NCI-H526 (cell line): ENCODE measurements at regions not wholly inside any gene's neighbourhood (a gene's known extent, or its start where the extent isn't known, plus 50 kb on each side); places are given as distances from the start of the nearest gene placed in this dataset.

ENCODE experiments used
- DNase-seq, 2 experiments: peaks; one replicate each; lab custom pipeline; 2025; lab: John Stamatoyannopoulos, UW

DNA sequence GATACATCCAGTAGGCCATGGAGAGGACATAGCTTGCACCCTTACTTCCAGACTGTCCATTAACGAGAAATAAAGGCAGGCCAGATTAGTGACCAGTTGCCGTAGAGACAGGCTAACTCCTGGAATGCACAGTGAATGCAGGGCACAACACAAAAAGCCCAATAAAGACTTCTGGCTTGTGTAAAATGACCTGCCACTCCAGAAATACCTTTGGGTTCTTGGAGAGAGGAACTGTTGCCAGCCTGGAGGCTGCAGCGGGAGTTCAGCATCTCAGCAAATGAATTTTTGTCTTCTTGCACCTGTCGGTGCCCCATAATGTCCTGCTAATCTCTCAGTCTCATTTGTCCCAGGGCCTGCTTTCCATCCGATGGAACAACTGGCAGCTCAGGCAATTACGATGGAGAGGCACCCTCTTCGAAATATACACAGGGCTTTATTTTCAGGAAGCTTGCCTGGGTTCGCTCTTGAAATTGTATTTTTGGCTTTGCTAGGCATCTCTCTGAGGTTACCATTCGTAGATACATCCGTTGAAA is 538.8 kb upstream of the ZNF462 start:
- no peak for DNase-seq

DNA sequence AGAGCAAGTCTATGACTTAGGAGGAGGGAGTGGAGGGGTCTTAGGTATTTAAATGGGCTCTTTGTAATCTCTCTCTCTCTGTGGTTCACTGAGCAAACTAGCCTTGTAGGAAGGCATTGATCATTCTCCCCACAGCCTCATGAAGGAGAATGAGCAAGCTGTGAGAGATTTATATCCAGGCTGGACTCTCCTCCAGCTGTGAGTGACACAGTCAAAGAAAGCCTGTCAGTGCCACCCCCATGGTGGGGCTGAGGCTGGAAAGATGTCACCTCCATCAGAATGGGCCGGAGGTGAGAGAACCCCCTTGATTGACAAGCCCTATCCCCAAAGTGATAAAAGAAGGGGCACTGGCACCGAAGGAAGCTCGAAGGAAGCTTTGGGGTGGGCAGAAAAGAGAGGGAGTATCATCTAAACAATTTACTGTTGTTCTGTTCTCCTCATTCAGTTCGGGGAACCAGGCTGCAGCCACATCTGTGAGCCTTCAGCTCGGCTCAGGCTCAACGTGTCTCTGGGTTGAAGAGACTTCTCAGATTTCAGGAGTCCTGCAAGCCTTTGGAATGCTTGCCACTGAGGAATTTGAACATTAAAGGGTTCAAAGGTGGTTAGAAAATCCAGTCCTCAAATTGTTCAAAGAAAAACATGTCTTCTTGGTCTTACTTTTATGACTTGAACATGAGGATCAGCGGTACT is 538.2 kb upstream of the ZNF462 start:
- DNase-seq: no peak

DNA sequence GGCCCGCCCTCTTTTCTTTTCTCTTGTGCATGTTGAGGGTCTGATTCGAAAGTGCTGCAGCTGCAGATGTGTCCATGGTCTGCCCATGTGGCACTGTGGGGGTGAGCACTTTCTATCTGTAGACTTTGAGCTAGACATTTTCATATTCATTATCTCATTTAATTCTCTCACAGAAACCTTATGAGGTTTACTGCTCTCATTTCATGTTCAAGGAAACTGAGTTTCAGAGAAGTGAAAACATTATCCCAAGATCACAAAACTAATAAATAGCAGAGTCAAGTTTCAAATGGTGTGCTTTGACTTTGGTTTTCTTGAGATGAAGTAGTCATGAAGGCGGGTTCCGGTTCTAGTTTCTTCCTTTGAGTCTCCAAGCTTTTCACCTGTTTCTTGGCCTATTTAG is 536.5 kb upstream of the ZNF462 start:
- no peak for DNase-seq

DNA sequence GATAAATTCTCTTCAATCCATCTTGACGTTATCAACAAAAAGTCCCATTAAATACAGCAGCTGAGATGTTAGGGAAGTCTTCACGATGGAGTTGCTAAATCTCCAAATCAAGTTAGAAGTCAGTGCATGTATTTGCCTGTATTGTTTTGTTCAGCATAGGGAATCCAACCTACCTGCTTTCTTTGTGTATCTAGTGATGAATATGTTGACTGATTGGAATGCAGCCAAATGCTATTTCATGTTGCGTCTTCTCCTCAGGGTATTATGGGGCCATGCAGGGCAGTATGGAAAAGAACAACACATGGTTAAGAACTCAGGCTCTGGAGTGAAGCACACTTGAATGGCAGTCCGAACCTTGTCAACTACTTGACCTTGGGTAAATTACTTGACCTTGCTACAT is 529.5 kb upstream of the ZNF462 start:
- peak in 1 of 2 experiments; percentile 0 for DNase-seq

DNA sequence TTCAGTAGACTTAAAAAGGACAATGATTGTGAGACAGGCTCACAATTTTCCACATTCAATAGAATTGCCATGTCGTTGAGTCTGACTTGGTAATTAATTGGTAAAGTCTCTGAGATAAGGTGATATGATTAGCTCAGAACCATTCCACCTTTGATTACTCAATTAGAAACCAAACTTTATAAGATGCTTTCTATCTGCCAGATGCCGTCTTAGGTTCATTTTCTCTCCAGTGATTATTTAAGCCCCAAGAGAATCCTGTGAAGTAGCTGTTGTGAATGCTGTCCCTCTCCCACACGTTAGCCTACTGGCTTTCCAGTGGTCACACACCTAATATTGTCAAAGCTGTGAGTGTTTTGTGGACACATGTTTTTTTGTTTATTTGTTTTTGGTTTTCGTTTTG is 528.9 kb upstream of the ZNF462 start:
- DNase-seq: no peak

DNA sequence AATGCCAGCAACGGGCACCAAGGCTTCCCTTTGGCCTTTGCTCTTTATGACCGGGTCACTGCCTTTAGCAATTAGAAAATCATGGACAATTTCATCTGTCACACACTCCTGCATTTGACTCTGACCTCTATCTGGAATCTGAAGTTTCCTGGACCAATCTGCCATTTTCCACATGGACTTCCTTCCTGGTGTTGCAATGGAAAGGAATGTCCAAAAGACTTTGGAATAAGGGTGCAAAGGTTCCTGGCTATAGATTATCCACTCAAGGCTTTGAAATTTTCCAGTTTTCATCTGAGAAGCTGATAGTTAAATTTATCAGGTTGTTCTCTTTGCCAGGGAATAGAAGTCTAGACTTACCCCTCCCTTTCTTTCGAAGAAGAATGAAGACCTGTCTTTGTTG is 523.1 kb upstream of the ZNF462 start:
- no peak for DNase-seq

DNA sequence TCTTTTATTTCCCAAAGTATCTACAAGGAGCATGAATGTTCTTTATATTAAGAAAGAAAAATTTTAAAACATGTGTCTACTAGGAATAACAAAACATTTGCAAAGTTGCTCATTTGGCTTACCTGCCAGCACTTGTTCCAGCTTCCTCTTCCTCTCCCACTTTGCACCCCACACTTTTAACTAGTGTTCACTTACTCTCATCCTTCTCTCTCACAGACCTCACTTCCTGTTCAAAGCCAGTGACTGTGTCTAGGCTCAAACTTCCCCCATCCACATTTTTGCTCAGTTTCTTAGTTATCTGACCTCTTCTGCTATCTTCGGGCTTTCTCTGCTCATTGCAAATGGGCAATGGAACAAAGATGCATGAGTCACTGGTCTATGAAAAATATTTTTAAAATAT is 512.2 kb upstream of the ZNF462 start:
- no peak for DNase-seq

DNA sequence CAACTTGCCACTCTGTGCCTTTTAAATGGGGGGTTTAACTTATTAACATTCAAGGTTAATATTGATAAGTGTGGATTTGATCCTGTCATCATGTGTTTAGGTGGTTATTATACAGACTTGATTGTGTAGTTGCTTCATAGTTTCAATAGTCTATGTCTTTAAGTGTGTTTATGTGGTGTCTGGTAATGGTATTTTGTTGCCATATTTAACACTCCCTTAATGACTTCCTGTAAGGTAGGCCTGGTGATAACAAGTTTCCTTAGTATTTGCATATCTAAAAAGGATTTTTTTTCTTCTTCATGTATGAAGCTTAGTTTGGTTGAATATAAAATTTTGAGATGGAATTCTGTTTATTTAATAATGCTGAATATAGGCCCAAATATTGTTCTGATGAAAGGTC is 506.0 kb upstream of the ZNF462 start:
- no peak for DNase-seq

DNA sequence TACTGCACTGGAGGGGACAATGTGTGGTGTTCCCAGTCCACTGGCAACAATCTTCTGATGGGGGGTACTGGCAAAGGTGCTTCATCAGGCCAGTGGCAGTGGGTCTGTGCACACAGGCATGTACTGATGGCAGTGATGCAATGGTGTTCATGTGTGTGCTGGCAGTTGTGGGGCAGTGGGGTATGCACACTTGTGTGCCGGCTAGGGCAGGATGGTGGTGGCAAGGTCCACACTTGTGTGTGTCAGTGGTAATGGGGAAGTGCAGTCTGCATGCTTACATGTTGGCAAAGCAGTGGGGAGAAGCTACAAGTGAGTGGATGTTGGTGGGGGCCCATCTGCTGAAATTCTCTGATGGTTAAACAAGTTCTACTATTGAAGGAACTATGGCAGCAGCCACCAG is 504.6 kb upstream of the ZNF462 start:
- no peak for DNase-seq

DNA sequence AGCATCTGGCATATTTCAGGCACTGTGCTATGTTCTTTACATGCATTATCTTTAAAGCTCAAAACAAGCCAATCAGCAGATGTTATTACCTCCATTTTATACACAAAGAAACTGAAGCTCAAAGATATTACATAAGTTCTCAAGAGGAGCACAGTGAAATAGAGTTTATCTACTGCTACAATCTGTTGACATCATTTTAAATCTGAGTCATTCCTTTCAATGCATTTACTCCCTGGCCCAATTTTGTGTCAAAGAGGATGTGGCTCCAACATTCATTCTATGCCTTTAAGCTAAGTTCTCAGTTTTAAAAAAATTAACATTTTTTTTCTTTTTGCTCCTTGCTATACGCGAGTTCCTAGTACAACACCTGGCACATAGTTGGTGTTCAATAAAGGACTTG is 486.3 kb upstream of the ZNF462 start:
- DNase-seq: no peak

DNA sequence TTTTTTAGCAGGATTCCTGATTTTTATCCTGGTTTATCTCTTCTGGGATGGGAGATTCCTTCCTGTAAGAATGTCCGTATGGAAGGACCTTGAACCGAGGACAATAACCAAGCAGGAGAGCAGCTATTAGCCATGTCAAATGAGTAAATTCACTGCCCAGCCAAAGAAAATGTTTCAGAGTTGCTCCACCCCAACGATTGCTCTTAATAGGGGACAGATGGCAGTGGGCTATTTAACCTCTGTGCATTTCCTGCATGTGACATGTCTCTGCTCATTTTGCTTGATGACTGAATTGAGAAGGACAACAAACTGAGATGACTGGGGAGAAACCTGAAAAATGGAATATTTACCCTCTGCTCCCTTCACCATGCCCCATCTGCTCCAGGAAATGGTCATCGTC is 479.9 kb upstream of the ZNF462 start:
- no peak for DNase-seq

DNA sequence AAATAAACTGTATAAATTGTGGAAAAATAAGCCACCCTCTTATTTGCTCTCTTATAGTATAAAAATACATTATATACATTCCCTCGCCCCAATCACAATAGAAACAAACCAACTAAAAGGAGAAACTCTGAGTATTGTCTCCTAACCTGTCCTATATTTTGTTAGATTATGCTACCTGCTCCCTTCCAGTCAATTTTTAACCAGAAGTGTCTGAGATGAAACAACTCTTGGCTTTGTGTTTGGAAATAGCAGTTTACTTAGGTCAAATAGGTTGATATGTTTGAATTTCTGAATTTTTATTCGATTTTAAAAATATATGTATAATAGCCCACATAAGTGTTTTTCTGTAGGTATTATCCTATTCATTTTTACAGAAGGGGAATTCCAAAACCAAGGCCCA is 475.0 kb upstream of the ZNF462 start:
- no peak for DNase-seq

DNA sequence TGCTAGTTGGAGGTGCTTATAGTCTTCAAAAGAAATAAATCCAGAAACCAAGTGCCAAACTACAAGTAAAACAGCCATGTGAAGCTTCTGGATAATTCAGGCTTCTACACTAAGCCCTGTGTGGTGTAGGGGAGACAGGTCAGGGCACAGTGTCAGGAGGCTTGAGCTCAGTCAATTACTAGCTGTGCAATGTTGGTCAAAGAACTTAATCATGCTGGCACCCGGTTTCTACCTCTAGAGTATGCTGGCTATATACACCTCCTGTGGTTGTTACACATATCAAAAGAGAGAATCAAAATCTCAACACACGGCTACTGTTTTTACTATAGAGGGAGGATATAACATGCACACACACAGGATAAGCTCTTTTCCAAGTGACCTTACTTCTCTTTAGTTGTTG is 469.7 kb upstream of the ZNF462 start:
- no peak for DNase-seq

DNA sequence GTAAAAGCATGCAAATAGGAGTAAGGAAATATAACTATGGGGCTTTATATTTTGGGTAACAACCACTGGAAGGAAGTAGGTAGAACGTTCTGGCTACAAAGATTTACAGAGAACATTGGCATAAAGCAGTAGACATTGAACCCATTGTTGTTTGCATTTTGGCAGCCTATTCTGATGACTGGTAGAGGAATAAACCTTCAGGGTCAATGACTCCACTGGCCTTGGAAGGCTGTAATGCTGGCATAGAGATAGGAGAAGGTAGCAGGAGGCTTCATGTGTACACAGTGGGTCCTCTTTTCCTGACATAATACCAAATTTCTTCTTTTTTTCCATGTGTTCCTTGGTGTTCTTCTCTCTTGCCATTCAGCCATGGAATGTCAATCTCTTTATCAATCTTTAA is 462.8 kb upstream of the ZNF462 start:
- DNase-seq: no peak

DNA sequence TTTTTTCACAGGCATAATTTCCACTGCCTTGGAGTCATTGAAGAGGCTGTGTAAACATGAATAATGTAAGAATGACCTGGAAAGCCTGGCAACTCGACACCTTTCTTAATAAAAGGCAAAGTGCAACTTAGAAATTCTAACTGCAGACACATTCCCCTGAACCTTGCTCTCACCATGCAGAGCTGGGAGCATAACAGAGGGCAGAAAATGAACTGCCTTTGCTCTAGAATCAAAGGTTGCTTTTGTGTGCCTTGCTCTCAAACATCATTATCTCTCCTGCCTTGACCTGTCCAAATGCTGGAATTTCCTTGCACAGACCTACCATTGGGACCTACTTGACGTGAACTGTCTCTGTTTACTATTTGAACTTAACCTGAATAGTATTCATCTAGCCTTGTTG is 462.0 kb upstream of the ZNF462 start:
- DNase-seq: no peak

DNA sequence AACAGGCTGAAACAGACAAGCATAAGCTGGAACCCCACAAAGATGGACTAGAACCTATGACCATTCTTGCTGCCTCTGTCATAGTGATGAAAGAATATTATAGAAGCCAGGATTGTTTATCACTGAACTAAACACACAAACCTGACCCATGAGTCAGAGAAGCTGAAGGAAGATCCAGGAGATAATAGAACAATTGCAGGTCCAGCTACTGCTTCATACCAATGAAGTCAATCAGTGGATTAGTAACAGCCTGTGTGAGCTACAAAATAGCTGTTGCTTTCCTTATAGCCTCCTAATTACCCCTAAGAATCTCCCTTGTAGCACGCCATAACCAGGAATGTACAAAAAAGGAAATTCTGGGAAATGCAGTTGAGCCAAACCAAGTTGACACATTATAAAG is 459.9 kb upstream of the ZNF462 start:
- no peak for DNase-seq

DNA sequence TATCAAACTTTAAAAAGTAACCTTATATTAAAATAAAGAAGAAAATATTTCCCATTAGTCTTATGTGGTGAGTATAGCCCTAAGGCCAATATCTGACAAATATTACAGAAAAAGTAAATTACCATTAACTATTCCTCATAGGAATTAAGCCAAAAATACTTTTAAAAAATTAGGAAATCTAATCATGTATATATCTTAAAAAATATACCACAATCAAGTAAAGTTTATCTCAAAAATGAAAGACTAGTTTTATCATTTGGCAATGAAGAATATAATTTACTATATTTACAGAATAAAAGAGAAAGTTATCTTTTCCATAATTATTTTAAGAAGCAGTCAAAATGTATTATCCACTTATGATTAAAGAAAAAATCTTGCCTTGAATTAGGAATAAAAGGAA is 458.8 kb upstream of the ZNF462 start:
- no peak for DNase-seq

DNA sequence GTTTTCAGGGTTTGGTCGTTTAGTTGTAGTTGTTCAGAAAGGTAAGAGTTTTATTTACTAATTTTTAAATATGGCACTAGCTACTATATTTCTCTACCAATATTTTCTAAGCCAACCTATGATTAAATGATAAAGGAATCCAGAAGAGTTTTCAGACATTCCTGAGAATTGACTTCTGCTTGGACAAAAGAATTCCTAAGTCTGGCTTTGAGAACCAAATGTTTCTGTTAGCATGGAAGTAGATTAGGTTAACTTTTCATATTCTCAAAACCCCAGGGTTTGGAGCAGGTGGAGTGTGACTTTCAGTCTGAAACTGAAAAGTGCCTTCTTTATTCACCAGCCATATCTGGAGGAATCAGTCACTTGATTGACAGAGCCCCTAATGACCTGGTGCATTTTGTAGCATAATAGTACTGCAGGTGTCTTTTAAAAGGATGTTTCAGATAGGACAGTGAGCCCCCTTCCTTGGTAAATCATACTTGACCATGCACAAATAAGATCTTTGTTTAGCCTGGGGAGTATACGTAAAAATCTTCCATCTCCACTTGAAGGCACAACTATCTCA is 457.0 kb upstream of the ZNF462 start:
- no peak for DNase-seq

DNA sequence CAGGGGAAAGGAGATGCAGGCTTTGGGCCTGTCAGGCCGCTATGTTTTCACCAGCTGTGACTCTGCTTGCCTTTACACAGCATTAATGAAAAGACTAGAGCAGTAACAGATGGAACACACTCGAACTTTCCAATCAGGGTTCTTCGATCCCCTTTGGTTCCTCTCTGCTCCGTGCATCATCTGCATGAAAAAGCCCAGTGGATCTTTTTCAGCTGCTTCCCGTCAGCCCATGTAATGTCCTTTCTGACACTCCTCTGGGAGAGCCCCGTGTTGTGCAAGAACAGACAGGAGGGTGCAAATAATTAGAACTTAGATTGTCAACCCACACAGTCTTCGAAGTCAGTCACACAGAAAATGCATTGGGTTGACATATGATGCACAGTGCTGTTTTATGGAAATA is 448.9 kb upstream of the ZNF462 start:
- no peak for DNase-seq

DNA sequence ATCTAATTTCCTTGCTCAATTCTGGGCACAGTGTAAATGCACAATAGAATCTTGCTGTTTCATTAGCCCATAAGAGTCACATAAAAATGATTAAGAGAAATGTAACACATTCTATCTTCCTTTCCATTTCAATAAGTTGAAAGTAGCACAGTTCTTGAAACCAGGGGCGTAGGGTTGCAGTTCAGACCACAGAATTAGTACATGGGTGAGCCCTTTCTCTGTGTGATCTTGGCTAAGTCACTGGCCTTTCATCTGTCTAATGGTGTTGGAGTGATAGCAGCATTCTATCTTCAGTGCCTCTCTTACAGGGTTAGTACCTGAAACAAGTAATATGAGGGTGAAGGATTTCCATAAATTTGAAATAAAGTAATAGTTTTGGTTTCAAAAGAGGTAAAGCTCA is 445.3 kb upstream of the ZNF462 start:
- DNase-seq: no peak

DNA sequence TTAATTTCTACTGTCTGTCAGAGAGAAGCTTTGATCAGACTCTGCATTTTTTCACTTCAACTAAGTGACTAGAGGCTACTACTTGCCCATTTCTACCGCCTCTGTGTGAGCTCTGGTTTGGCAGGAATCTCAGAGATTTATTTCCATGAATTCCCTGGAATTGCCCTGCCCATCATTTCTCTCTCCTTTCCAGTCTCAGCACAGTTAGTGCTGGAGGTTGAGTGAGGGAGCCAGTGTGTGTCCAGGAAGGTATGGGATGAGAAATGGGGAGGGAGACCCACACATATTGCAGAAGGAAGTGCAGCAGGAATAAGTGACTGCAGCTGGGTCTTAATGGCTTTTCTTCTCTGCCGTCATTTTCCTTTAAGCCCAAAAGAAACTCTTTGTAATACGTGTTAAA is 443.1 kb upstream of the ZNF462 start:
- DNase-seq: no peak

DNA sequence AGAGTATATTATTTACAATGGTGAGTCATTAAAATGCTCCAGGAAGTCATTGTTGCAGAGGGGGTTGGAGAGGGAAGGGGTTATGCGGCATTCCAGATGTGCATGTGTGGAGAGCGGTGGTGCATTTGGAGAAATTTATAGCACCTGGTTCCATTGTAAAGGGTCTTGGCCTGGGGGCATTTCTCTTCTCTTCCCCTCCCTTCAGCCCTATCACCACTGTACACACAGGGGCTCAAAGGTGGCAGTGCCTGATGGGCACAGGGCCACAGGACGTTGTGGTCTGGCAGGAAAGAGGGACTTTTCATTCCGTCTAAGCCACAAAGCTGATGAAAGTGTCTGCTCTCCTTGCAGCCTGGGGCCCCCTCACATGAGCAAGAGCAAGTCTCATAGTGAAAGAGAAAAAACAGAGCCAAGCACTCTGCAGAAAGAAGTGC is 442.4 kb upstream of the ZNF462 start:
- DNase-seq: no peak

DNA sequence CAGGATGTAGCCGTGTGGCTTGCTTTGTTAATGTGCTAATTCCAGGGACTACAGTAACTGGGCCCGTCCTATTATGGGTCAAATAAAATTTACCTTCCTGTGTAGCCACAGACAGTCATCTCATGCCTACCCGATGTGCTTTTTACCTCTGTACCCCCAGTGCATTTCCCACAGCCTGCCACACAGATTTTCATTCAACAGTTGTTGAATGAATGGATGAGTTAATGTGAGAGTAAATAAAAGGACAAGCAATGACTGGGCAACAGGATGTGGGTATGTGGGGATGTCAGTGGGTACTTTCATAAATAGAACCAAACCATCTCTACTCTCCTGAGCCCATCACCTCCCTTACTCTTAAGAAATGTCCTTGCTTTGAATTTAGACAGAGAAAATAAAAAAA is 441.2 kb upstream of the ZNF462 start:
- no peak for DNase-seq

DNA sequence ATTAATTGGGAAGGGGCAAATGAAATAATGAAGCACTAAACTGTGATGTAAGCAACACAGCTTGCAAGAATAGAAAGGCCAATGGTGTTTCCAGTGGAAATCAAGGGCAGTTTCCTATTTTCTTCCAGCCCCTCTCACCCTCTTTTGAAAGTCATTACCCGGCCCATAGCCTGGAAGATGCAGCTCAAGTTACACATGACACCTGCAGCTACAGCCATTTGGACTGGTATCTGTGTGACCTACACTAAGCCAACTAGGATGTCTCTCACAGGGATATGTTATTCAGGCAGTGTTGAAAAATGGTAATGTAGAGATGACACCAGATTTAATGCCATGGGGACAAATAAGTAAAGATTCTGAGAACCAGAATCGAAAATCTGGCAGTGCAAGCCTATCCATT is 439.4 kb upstream of the ZNF462 start:
- no peak for DNase-seq
